ENCODE measurements at regions not wholly inside any gene's neighbourhood (a gene's known extent, or its start where the extent isn't known, plus 50 kb on each side); places are given as distances from the start of the nearest gene placed in this dataset.

GRCh38 chr6:134495890-134496248 is 178.0 kb upstream of the SGK1 start:
- TF ChIP-seq, protein P1, sequence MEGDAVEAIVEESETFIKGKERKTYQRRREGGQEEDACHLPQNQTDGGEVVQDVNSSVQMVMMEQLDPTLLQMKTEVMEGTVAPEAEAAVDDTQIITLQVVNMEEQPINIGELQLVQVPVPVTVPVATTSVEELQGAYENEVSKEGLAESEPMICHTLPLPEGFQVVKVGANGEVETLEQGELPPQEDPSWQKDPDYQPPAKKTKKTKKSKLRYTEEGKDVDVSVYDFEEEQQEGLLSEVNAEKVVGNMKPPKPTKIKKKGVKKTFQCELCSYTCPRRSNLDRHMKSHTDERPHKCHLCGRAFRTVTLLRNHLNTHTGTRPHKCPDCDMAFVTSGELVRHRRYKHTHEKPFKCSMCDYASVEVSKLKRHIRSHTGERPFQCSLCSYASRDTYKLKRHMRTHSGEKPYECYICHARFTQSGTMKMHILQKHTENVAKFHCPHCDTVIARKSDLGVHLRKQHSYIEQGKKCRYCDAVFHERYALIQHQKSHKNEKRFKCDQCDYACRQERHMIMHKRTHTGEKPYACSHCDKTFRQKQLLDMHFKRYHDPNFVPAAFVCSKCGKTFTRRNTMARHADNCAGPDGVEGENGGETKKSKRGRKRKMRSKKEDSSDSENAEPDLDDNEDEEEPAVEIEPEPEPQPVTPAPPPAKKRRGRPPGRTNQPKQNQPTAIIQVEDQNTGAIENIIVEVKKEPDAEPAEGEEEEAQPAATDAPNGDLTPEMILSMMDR (IDR thresholded peaks at IDR 0.05; ENCODE audit: low read length) = no peak
- no peak for TF ChIP-seq EZH2phosphoT487 (IDR thresholded peaks at IDR 0.05; ENCODE audit: low read length)
- no peak for TF ChIP-seq EZH2 (optimal IDR thresholded peaks at IDR 0.05; ENCODE audit: low read depth, low read length)
